LHCN-M2 (cell line): ENCODE measurements at regions not wholly inside any gene's neighbourhood (a gene's known extent, or its start where the extent isn't known, plus 50 kb on each side); places are given as distances from the start of the nearest gene placed in this dataset.
"Not testable (repeated sequence)": the region's sequence is repeated elsewhere in the genome, so short reads cannot be mapped to it uniquely, and the experiment has no call there.

Source experiments
- DNase-seq: peaks from one replicate; pipeline ENCODE4 v3.0.0-alpha.2; 2012; ENCODE audit warnings: low read depth

DNA sequence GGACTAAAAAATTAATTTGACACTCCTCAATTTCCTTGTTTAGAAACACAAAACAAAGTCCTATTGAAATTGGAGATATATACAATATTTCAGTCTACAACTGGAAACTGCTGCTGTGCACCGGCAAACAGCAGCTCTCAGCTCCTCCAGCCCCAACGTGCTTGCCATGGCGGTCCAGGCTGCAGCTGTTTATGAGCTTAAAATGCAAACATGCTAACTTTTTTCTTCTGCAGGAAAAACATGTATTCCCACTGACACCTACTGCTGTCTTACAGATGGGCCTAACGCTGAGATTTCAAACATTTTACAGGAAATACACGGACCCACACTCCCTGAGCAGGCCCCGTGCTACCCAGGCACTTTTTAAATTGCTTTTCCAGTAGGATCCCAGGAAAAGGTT is 195.5 kb downstream of the BCL11A start:
- no peak for DNase-seq

DNA sequence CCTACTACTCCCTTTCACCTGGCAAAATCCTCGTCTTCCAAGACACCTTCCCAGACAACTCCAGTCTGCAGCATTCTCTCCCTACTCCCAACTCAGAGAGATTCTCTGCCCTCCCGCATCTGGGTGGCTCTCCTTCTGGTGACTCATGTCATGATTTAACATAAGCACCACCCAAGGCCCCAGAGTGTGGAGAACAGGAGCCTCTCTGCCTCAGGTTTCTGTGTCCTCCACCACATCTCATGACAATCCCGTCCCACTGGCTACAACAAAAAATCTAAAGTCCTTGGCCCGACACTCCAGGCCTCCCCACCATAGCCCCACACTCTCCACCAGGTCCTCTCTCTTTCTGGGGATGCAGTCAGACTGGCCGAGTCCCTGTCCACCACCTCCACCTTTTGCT is 197.1 kb downstream of the BCL11A start:
- DNase-seq = no peak

DNA sequence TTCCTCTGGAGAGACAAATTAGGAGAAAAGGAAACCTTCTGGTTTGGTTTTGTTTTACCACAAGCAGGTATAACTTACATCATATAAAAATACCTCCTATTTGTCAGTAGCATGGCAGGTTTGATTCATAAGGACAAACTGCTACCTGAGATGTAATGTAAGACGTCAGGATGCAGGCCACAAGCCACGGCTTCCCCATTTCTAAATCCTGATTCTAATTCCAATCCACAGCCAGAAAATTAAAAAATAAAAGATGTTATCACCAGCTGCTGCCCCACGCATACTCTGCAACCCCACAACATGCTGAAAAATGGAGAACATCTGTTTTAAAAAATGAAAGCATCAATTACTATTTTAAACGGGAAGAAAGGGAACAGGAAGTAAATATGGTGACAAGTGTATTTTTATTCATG is 197.6 kb downstream of the BCL11A start:
- DNase-seq = no peak

- DNase-seq = no peak
These were observed 198.7 kb downstream of the BCL11A start for GRCh38 chr2:60354713-60355112.

DNA sequence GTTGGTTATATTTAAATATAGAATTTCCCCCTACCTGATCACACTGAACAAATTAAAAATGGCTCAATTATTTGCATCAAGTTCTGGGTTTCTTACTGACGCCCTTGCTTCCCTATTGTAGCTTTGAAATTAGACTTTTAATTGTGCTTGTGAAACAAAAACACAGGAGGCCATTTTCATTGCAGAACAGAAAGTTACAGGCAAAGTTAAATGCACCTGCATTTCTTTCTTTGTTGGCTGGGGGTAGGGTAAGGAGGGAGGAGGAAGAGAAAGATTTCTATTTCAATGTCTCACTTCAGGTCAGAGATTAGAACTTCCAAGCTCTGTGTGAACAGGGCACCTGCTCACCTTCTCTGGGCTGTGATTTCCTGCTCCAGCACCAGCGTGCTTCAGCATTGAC is 199.6 kb downstream of the BCL11A start:
- no peak for DNase-seq

- no peak for DNase-seq
These were observed 200.1 kb downstream of the BCL11A start for GRCh38 chr2:60353406-60353800.

- DNase-seq = no peak
These were observed 200.7 kb downstream of the BCL11A start for GRCh38 chr2:60352491-60353405.

DNA sequence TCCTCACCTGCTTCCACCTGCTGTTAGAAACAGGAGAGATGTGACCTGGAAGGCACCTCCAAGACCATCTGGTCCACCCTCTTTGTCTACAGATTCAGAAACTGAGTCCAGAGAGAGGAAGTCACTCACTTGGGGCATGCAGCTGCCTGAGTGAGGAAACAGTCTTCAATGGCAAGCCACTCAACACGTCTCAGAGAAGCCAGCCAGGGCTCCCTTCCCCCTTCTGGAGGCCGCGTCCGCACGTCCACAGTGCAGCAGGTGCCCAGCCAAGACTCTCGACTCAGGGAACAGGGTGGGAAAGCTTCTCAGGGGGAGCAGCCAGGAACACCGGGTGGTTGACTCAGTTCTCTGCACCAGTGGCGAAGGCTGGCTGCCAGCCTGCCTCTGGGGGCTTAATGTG is 201.7 kb downstream of the BCL11A start:
- no peak for DNase-seq

DNA sequence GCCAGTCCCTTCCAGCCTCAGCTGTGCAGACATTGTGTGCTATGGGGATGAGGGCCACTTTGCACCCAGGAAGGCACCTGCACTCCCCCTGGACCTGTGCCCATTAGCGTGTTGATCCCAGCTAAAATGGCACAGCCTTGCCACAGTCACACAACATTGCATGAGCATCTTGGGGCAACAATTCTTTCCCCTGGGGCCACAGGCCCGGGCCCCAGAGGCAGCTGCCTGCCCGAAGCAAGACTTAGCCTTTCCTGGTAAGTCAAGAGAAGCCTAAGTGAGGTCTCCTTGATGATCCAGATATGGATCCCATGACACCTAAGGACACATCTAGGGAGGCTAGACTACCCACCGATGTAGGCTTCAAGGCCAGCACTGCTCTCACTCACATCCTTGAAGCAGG is 202.1 kb downstream of the BCL11A start:
- no peak for DNase-seq

DNA sequence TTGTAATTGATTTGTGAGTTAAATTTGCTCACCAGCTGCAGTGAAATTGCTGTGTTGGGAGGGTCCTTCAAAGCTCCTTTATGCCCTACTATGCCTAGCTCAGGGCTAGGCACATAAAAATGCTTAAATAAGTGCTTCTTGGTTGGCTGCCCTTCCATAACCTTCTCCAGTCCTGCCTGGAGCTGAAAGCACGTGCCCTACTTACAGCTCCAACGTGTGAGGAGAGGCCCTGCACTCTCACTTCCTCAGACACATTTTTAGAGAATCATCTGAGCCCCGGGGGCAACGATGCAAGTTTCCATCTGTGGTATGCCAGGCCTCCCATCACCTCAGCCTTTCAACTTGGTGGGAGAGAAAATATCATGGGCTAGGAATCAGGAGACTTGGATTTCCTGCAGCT is 202.7 kb downstream of the BCL11A start:
- no peak for DNase-seq

GRCh38 chr2:60347781-60348180 is 205.7 kb downstream of the BCL11A start:
- DNase-seq = no peak

- not testable (repeated sequence) for DNase-seq
These were observed 211.0 kb downstream of the BCL11A start for GRCh38 chr2:60342491-60342890.

DNA sequence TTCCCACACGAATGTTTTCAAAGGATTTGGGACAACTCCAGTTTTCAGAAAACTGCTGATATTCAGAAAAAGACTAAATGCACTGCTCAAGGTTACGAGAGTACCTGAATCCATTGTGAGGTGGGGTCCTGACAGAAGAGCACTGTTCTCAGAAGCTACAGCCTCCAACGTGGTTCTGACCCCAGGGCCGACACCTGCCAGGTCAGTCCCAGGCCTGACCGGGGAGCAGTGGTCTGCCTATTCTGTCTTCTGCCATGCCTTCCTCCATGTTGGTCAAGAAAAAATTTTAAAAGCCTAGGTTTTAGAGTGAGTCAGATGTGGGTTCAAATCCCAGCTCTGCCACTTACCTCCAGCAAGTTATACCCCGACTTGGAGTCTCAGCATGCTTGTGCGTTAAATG is 212.3 kb downstream of the BCL11A start:
- DNase-seq = no peak

DNA sequence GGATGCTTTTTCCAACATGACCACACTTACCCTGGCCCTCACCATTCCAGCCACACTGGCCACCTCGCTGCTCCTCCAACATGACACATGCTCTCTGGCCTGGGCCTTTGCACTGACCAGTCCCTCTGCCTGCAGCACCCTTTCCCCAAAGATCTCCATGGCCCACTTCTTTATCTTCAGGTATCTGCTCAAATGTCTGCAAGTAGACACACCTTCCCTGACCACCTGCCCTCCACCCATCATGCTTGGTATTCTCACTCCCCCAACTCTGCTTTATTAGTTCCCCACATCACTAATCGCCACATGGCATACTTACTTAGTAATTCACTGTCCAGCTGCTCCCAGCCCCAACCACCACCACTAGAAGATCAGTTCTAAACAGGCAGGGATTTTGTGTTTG is 214.2 kb downstream of the BCL11A start:
- DNase-seq = no peak

DNA sequence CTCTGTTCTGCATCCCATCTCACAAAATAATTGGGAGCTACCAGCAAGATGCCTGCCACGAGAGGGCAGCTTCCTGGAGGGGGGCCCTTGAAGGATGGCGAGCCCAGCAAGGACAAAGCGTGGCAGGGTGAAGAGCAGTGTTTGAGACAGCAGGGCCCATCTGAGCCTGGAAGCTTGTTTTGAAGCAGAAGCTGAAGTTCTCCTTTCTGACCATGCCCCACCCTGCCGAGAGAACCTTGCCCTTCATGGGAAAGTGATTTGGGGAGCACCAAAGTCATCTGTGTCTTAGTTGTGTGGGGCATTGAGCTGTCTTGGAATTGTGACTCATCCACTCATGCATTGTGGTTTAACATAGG is 216.3 kb downstream of the BCL11A start:
- DNase-seq = no peak

DNA sequence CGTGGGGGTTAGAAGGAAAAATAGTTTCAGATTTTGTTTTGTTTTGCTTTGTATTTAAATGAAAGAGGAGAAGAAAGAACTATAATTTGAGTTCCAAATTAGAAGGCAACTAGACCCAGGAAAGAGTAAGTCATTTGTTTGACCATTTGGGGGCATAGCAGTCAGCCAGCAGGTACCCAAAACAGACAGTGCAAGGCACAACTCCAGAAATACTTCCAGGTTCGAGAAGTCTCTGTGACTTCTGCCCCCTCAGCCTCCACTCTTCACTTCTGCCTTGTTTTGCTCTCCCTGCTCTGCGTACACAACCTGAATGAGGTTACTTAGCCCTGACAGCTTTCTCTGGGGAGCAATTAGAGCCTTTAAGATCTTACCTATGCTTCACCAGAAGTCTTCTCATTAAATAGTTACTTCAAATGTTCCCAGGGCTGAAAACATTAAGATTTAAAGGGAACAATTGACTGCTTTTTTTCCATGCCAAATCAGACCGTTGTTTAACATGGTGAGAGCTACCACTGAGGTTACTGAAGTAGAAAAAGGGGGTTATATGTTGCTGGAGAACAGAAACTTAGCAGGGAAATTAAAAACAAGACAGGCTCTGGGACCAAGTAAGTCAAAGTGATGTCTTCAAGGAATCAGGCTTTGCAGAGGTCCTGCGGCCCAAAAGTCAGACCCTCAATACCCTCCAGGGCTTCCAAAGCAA is 216.9 kb downstream of the BCL11A start:
- no peak for DNase-seq

DNA sequence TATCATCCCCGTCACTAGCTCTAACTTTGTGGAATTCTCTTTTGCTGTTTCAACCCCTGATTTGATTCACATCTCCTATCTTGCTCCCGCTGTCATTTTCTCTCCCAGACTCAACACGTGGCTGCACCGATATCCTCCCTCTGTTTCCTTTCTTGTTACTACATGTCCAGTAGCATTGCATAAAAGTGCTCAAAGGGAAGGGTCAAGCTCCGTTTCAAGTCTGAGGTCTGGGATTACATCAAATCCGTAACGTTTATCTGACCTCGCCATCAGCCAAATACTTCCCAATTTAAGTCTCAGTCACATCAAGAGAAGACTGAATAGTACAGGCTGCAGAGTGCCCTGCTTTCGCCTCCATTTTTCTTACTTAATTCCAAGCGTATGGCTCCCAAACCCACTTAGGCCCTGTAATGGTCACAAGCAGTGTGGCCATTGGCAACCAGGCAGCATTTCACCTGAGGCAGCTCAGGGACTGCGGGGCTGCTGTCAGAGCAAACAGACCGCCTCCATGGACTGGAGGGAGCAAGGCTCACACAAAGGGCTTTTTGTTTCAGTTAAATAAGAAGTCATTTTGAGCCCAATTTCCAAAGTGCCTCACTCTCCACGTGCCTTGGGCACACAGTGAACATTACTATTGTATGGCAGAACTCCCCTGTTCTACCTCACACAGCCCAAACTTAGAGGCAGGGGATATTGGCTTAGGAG is 217.8 kb downstream of the BCL11A start:
- no peak for DNase-seq

DNA sequence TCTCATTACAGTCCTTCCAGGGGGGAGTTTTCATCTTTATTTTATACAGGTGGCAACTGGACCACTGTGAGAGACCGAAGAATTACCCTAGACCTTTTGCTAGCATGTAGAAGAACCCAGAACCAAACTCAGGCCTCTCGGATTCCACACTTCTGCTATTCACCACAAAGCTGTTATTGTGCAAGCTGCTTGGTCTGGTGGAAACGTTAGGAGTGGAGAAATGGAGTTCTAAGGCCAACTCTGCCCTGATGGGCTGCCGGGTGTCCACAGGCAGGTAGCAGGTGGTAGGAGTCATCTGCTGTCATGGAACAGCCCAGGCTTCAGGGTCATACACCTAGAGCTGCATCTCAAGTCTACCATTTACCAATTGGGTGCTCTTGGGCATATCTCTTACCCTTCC is 218.8 kb downstream of the BCL11A start:
- no peak for DNase-seq

DNA sequence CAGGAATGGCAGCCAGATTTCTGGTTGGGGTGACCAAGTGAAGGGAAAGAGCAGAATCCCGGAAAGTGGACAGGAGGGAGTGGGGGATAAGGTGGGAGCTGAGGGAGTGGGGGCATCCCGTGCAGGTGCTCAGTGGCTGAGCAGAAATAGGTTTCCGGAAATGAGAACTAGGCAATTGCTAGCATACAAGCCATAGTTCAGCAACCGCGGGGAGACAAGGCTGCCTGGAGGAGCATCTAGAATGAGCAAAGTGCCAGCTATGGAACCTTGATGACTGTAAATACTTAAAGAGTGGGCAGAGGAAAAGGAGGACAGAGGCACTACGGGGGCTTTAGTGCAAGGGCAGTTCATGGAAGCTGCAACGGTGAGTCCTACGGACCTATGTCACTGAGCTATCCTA is 220.2 kb downstream of the BCL11A start:
- no peak for DNase-seq

- no peak for DNase-seq
These were observed 222.2 kb downstream of the BCL11A start for GRCh38 chr2:60331115-60331809.

GRCh38 chr2:60329225-60329624 is 224.2 kb downstream of the BCL11A start:
- no peak for DNase-seq

- DNase-seq = no peak
These were observed 228.9 kb downstream of the BCL11A start for GRCh38 chr2:60324536-60324935.
